Astrocyte of the hippocampus (primary cell): ENCODE measurements at regions not wholly inside any gene's neighbourhood (a gene's known extent, or its start where the extent isn't known, plus 50 kb on each side); places are given as distances from the start of the nearest gene placed in this dataset.

Experiments used
- DNase-seq: peaks from one replicate; pipeline ENCODE4 v3.0.0; 2011; ENCODE audit warnings: low read depth, low spot score

- no peak for DNase-seq
These were observed 2115.3 kb upstream of the PIK3C3 start for GRCh38 chr18:39839782-39840181.

- DNase-seq: no peak
These were observed 2116.2 kb upstream of the PIK3C3 start for GRCh38 chr18:39838831-39839230.

- peak; percentile 49 for DNase-seq
These were observed 2119.6 kb upstream of the PIK3C3 start for GRCh38 chr18:39835303-39836030.

- DNase-seq: no peak
These were observed 2120.4 kb upstream of the PIK3C3 start for GRCh38 chr18:39834636-39835035.

- DNase-seq: peak; percentile 54
These were observed 2129.4 kb upstream of the PIK3C3 start for GRCh38 chr18:39825485-39826150.

GRCh38 chr18:39806525-39806924, 2148.5 kb upstream of the PIK3C3 start:
- DNase-seq: peak; percentile 29

GRCh38 chr18:39805218-39805617, 2149.8 kb upstream of the PIK3C3 start:
- DNase-seq: no peak

- DNase-seq: no peak
These were observed 2152.3 kb upstream of the PIK3C3 start for GRCh38 chr18:39802648-39803229.

GRCh38 chr18:39801848-39802247, 2153.2 kb upstream of the PIK3C3 start:
- DNase-seq: no peak

- DNase-seq: no peak
These were observed 2154.0 kb upstream of the PIK3C3 start for GRCh38 chr18:39801010-39801409.

- DNase-seq: no peak
These were observed 2156.0 kb upstream of the PIK3C3 start for GRCh38 chr18:39799006-39799405.

GRCh38 chr18:39796393-39796792, 2158.6 kb upstream of the PIK3C3 start:
- no peak for DNase-seq

- no peak for DNase-seq
These were observed 2159.7 kb upstream of the PIK3C3 start for GRCh38 chr18:39795350-39795749.

- no peak for DNase-seq
These were observed 2161.4 kb upstream of the PIK3C3 start for GRCh38 chr18:39793609-39794008.

GRCh38 chr18:39788383-39788782, 2166.7 kb upstream of the PIK3C3 start:
- DNase-seq: no peak

- no peak for DNase-seq
These were observed 2168.6 kb upstream of the PIK3C3 start for GRCh38 chr18:39786477-39786876.

GRCh38 chr18:39784541-39784940, 2170.5 kb upstream of the PIK3C3 start:
- DNase-seq: no peak

- peak; percentile 33 for DNase-seq
These were observed 2173.5 kb upstream of the PIK3C3 start for GRCh38 chr18:39781565-39781964.

- DNase-seq: no peak
These were observed 2174.3 kb upstream of the PIK3C3 start for GRCh38 chr18:39780774-39781173.

GRCh38 chr18:39779926-39780325, 2175.1 kb upstream of the PIK3C3 start:
- no peak for DNase-seq

GRCh38 chr18:39776766-39777165, 2178.3 kb upstream of the PIK3C3 start:
- no peak for DNase-seq

GRCh38 chr18:39774957-39775598, 2180.0 kb upstream of the PIK3C3 start:
- DNase-seq: no peak
